Liver (tissue), 8 donors: ENCODE measurements at regions not wholly inside any gene's neighbourhood (a gene's known extent, or its start where the extent isn't known, plus 50 kb on each side); places are given as distances from the start of the nearest gene placed in this dataset.

ENCODE experiments used
- DNase-seq: peaks from one replicate; pipeline ENCODE4 v3.0.0-alpha.2; 2017; ENCODE audit warnings: low spot score
- H3K27ac ChIP-seq, 2 donors: one replicate each; pipeline ENCODE4 v1.7.0; 2013; ENCODE audit warnings: inconsistent platforms in 2 of 2, low read length in 2 of 2, control low read depth in 1 of 2, low read depth in 1 of 2, mild to moderate bottlenecking in 1 of 2
- H3K27me3 ChIP-seq, 4 donors: one replicate each; pipeline versions ENCODE4 v1.6.1 to v1.7.0; 2013; ENCODE audit warnings: low read length in 3 of 4, inconsistent platforms in 1 of 4, mild to moderate bottlenecking in 1 of 4, moderate library complexity in 1 of 4; ENCODE audit not compliant: control insufficient read depth in 4 of 4, insufficient read depth in 4 of 4
- H3K36me3 ChIP-seq, 4 donors: one replicate each; pipeline versions ENCODE4 v1.6.1 to v1.7.0; 2013; ENCODE audit warnings: low read length in 3 of 4, mild to moderate bottlenecking in 3 of 4, low read depth in 1 of 4, moderate library complexity in 1 of 4; ENCODE audit not compliant: control insufficient read depth in 4 of 4, insufficient read depth in 3 of 4
- H3K4me1 ChIP-seq, 4 donors: one replicate each; pipeline versions ENCODE4 v1.6.1 to v1.7.0; 2013; ENCODE audit warnings: low read length in 3 of 4, mild to moderate bottlenecking in 3 of 4, moderate library complexity in 1 of 4; ENCODE audit not compliant: control insufficient read depth in 4 of 4, insufficient read depth in 4 of 4
- H3K4me3 ChIP-seq, 3 donors: one replicate each; pipeline versions ENCODE4 v1.6.1 to v1.7.0; 2013; ENCODE audit warnings: low read length in 3 of 3, control low read depth in 1 of 3, low read depth in 1 of 3, mild to moderate bottlenecking in 1 of 3
- H3K9ac ChIP-seq, 2 donors: one replicate each; pipeline ENCODE4 v1.7.0; 2013; ENCODE audit warnings: low read length in 2 of 2, mild to moderate bottlenecking in 2 of 2, moderate library complexity in 2 of 2, control low read depth in 1 of 2, low read depth in 1 of 2
- H3K9me3 ChIP-seq, 4 donors: one replicate each; pipeline versions ENCODE4 v1.6.1 to v1.7.0; 2013; ENCODE audit warnings: low read length in 3 of 4; ENCODE audit not compliant: control insufficient read depth in 4 of 4
- ATF3 ChIP-seq: IDR thresholded peaks from 2 replicates; pipeline ENCODE4 v1.6.1; 2016; ENCODE audit warnings: antibody characterized with exemption
- CTCF ChIP-seq: fragments of 150-350 bp; IDR thresholded peaks from 2 replicates; pipeline ENCODE4 v1.5.1; 2017; ENCODE audit warnings: improper control_type of control experiment, low read depth, low read length; ENCODE audit not compliant: missing input control
- EGR1 ChIP-seq, 2 donors: IDR thresholded peaks; 2 replicates each; pipeline ENCODE4 v1.6.1; 2016 to 2018; ENCODE audit warnings: antibody characterized with exemption in 2 of 2, low read depth in 2 of 2
- FOXA1 ChIP-seq: IDR thresholded peaks from 2 replicates; pipeline ENCODE4 v1.6.1; 2016; ENCODE audit warnings: antibody characterized with exemption
- FOXA2 ChIP-seq: IDR thresholded peaks from 2 replicates; pipeline ENCODE4 v1.6.1; 2016; ENCODE audit warnings: antibody characterized with exemption
- GABPA ChIP-seq, 2 donors: IDR thresholded peaks in 1 of 2; conservative IDR thresholded peaks in 1 of 2; 2 replicates each; pipeline ENCODE4 v1.6.1; 2016; ENCODE audit warnings: antibody characterized with exemption in 2 of 2, mild to moderate bottlenecking in 1 of 2, moderate library complexity in 1 of 2
- HNF4A ChIP-seq, 2 donors: conservative IDR thresholded peaks; 2 replicates each; pipeline ENCODE4 v1.6.1; 2016; ENCODE audit warnings: antibody characterized with exemption in 2 of 2, mild to moderate bottlenecking in 2 of 2
- HNF4G ChIP-seq: IDR thresholded peaks from 2 replicates; pipeline ENCODE4 v1.6.1; 2016; ENCODE audit warnings: antibody characterized with exemption
- JUND ChIP-seq, 2 donors: IDR thresholded peaks; 2 replicates each; pipeline ENCODE4 v1.6.1; 2016; ENCODE audit warnings: antibody characterized with exemption in 2 of 2
- MAX ChIP-seq: IDR thresholded peaks from 2 replicates; pipeline ENCODE4 v1.6.1; 2016; ENCODE audit warnings: antibody characterized with exemption
- NR2F2 ChIP-seq: IDR thresholded peaks from 2 replicates; pipeline ENCODE4 v1.6.1; 2016; ENCODE audit warnings: antibody characterized with exemption
- RAD21 ChIP-seq, 2 donors: IDR thresholded peaks; 2 replicates each; pipeline ENCODE4 v1.6.1; 2016; ENCODE audit warnings: antibody characterized with exemption in 2 of 2, mild to moderate bottlenecking in 2 of 2
- REST ChIP-seq: IDR thresholded peaks from 2 replicates; pipeline ENCODE4 v1.6.1; 2016; ENCODE audit warnings: antibody characterized with exemption, mild to moderate bottlenecking
- RXRA ChIP-seq, 2 donors: IDR thresholded peaks; 2 replicates each; pipeline ENCODE4 v1.6.1; 2017 to 2018; ENCODE audit warnings: antibody characterized with exemption in 2 of 2, mild to moderate bottlenecking in 1 of 2
- SP1 ChIP-seq: IDR thresholded peaks from 2 replicates; pipeline ENCODE4 v1.6.1; 2018; ENCODE audit warnings: antibody characterized with exemption, mild to moderate bottlenecking
- TAF1 ChIP-seq: conservative IDR thresholded peaks from 2 replicates; pipeline ENCODE4 v1.6.1; 2016; ENCODE audit warnings: antibody characterized with exemption, mild to moderate bottlenecking
- YY1 ChIP-seq: IDR thresholded peaks from 2 replicates; pipeline ENCODE4 v1.6.1; 2016; ENCODE audit warnings: antibody characterized with exemption, mild to moderate bottlenecking
- ZBTB33 ChIP-seq: IDR thresholded peaks from 2 replicates; pipeline ENCODE4 v1.6.1; 2016; ENCODE audit warnings: antibody characterized with exemption
- WGBS: extraction: QIAGEN DNeasy Blood & Tissue Kit; methylation state at CpG from one replicate; pipeline ENCODE4 v1.1.7; 2013; 5-methylcytosine and 5-hydroxymethylcytosine counted together
- donor health status: healthy.
- donor health status: healthy.
- donor health status: healthy.
- donor health status: healthy.
- donor health status: healthy.

- 92% methylated on average over 1 of the region's 1 CpG for WGBS
- H3K4me3 ChIP-seq, result no peak overlapping the region
- no peak for DNase-seq
- H3K27ac ChIP-seq, result no peak overlapping the region
- no peaks in the 10 kb centered on the region for H3K9me3 ChIP-seq
- H3K4me1 ChIP-seq, result no peaks in the 10 kb centered on the region
- peaks cover 0 to 2% (median 0%) of the 10 kb centered on the region in 4 donors for H3K27me3 ChIP-seq
- no peak overlapping the region for H3K9ac ChIP-seq
- no peak for TF ChIP-seq SP1
- no peak for TF ChIP-seq JUND (IDR thresholded peaks at IDR 0.05)
- TF ChIP-seq NR2F2, result no peak
- no peak for TF ChIP-seq ATF3
- no peak for TF ChIP-seq TAF1
- TF ChIP-seq FOXA2, result no peak
- no peak for TF ChIP-seq GABPA (IDR thresholded peaks at IDR 0.05 in 1 of 2, conservative IDR thresholded peaks at IDR 0.05 in 1 of 2)
- no peak for TF ChIP-seq HNF4A (conservative IDR thresholded peaks at IDR 0.05)
- TF ChIP-seq RXRA (IDR thresholded peaks at IDR 0.05), result no peak
- TF ChIP-seq RAD21 (IDR thresholded peaks at IDR 0.05), result no peak
- no peak for TF ChIP-seq REST
- TF ChIP-seq HNF4G, result no peak
- TF ChIP-seq MAX, result no peak
- TF ChIP-seq EGR1 (IDR thresholded peaks at IDR 0.05; ENCODE audit: low read depth in 2 of 2), result no peak
- TF ChIP-seq YY1, result no peak
- no peak for TF ChIP-seq FOXA1
- no peak for TF ChIP-seq ZBTB33
- TF ChIP-seq CTCF, result no peak
- H3K36me3 ChIP-seq, result no peaks in the 10 kb centered on the region
Observed at GRCh38 chr4:178082906-178083305, 640.7 kb upstream of the AGA start.
